ENCODE measurements at regions not wholly inside any gene's neighbourhood (a gene's known extent, or its start where the extent isn't known, plus 50 kb on each side); places are given as distances from the start of the nearest gene placed in this dataset.

GRCh38 chr6:140026546-140026945 lies 652.1 kb upstream of the CITED2 start:
- no peak overlapping the region for H3K9ac ChIP-seq (ENCODE audit: low read length)
- TF ChIP-seq EZH2phosphoT487 (conservative IDR thresholded peaks at IDR 0.05; ENCODE audit: low read length), result no peak
- no peak for TF ChIP-seq CTCF (IDR thresholded peaks at IDR 0.05; ENCODE audit: insufficient read depth, low read length, poor library complexity, severe bottlenecking)
- no peaks in the 10 kb centered on the region for H3K9me2 ChIP-seq (replicated peaks; ENCODE audit: insufficient read depth, low read length)

GRCh38 chr6:140025171-140025570 lies 650.7 kb upstream of the CITED2 start:
- Histone ChIP-seq H3K36me3 (ENCODE audit: low read length) (no peaks in the 10 kb centered on the region), H3F3A (ENCODE audit: insufficient read depth) (no peaks in the 10 kb centered on the region), H3K9me3 (ENCODE audit: insufficient read depth, low read length) (peaks cover 5% of the 10 kb centered on the region; the same call in 1 of the 2 replicates), H3K9ac (ENCODE audit: low read length) (no peak overlapping the region), H3K4me3 (ENCODE audit: insufficient read depth, low read length, poor library complexity, severe bottlenecking) (no peak overlapping the region), H3K27me3 (ENCODE audit: low read length) (no peaks in the 10 kb centered on the region), H3K9me2 (replicated peaks; ENCODE audit: insufficient read depth, low read length) (no peaks in the 10 kb centered on the region), H4K20me1 (ENCODE audit: low read depth, low read length) (no peaks in the 10 kb centered on the region), H2AFZ (ENCODE audit: low read depth, low read length, severe bottlenecking) (no peak overlapping the region), H3K27ac (ENCODE audit: low read depth, low read length) (no peak overlapping the region), H3K4me2 (ENCODE audit: low read depth, low read length, poor library complexity, severe bottlenecking) (no peak overlapping the region), H3K79me2 (ENCODE audit: insufficient read depth, low read length) (no peaks in the 10 kb centered on the region)
- TF ChIP-seq EZH2phosphoT487 (conservative IDR thresholded peaks at IDR 0.05; ENCODE audit: low read length) (no peak), CTCF (IDR thresholded peaks at IDR 0.05; ENCODE audit: insufficient read depth, low read length, poor library complexity, severe bottlenecking) (no peak)

More at GRCh38 chr6:140026546-140026945, 652.1 kb upstream of the CITED2 start:
- Histone ChIP-seq H3K36me3 (ENCODE audit: low read length) (no peaks in the 10 kb centered on the region), H3K9me3 (ENCODE audit: insufficient read depth, low read length) (no peaks in the 10 kb centered on the region), H4K20me1 (ENCODE audit: low read depth, low read length) (no peaks in the 10 kb centered on the region), H3K27ac (ENCODE audit: low read depth, low read length) (no peak overlapping the region), H3F3A (ENCODE audit: insufficient read depth) (no peaks in the 10 kb centered on the region), H3K4me3 (ENCODE audit: insufficient read depth, low read length, poor library complexity, severe bottlenecking) (no peak overlapping the region), H3K4me2 (ENCODE audit: low read depth, low read length, poor library complexity, severe bottlenecking) (no peak overlapping the region), H2AFZ (ENCODE audit: low read depth, low read length, severe bottlenecking) (no peak overlapping the region), H3K79me2 (ENCODE audit: insufficient read depth, low read length) (no peaks in the 10 kb centered on the region), H3K27me3 (ENCODE audit: low read length) (no peaks in the 10 kb centered on the region)

GRCh38 chr6:140020207-140020791 lies 645.9 kb upstream of the CITED2 start:
- no peaks in the 10 kb centered on the region for H3K27me3 ChIP-seq (ENCODE audit: low read length)
- H3F3A ChIP-seq (ENCODE audit: insufficient read depth), result no peaks in the 10 kb centered on the region
- TF ChIP-seq CTCF (IDR thresholded peaks at IDR 0.05; ENCODE audit: insufficient read depth, low read length, poor library complexity, severe bottlenecking) (no peak), EZH2phosphoT487 (conservative IDR thresholded peaks at IDR 0.05; ENCODE audit: low read length) (no peak)
- no peak overlapping the region for H3K4me2 ChIP-seq (ENCODE audit: low read depth, low read length, poor library complexity, severe bottlenecking)
- no peaks in the 10 kb centered on the region for H4K20me1 ChIP-seq (ENCODE audit: low read depth, low read length)
- no peaks in the 10 kb centered on the region for H3K36me3 ChIP-seq (ENCODE audit: low read length)
- no peak overlapping the region for H3K4me3 ChIP-seq (ENCODE audit: insufficient read depth, low read length, poor library complexity, severe bottlenecking)
- H3K9me3 ChIP-seq (ENCODE audit: insufficient read depth, low read length), result peaks cover 7% of the 10 kb centered on the region; the same call in 1 of the 2 replicates
- H2AFZ ChIP-seq (ENCODE audit: low read depth, low read length, severe bottlenecking), result no peak overlapping the region
- no peaks in the 10 kb centered on the region for H3K9me2 ChIP-seq (replicated peaks; ENCODE audit: insufficient read depth, low read length)
- H3K9ac ChIP-seq (ENCODE audit: low read length), result no peak overlapping the region
- no peaks in the 10 kb centered on the region for H3K79me2 ChIP-seq (ENCODE audit: insufficient read depth, low read length)
- no peak overlapping the region for H3K27ac ChIP-seq (ENCODE audit: low read depth, low read length)
